MM.1S (cell line): ENCODE measurements at regions not wholly inside any gene's neighbourhood (a gene's known extent, or its start where the extent isn't known, plus 50 kb on each side); places are given as distances from the start of the nearest gene placed in this dataset.

Source experiments
- DNase-seq: peaks from one replicate; pipeline ENCODE4 v3.0.0-alpha.2; 2015
- H2AFZ ChIP-seq: fragments of 300-600 bp; sonication (generic); 2 replicates; pipeline ENCODE4 v1.6.0; 2016; ENCODE audit warnings: antibody characterized with exemption, low read length
- H3F3A ChIP-seq: fragments of 300-600 bp; sonication (generic); 2 replicates; pipeline ENCODE4 v1.6.1; 2016; ENCODE audit warnings: mild to moderate bottlenecking, antibody characterized with exemption, low read length, moderate library complexity, mixed read lengths; ENCODE audit not compliant: insufficient read depth
- H3K27ac ChIP-seq: fragments of 300-600 bp; sonication (generic); 2 replicates; pipeline ENCODE4 v1.5.1; 2016; ENCODE audit warnings: mild to moderate bottlenecking, low read length
- H3K27me3 ChIP-seq: fragments of 300-600 bp; sonication (generic); replicated peaks from 2 replicates; pipeline ENCODE4 v1.6.0; 2016; ENCODE audit warnings: low read length; ENCODE audit not compliant: insufficient read depth
- H3K36me3 ChIP-seq: fragments of 300-600 bp; sonication (generic); replicated peaks from 2 replicates; pipeline ENCODE4 v1.6.1; 2016; ENCODE audit warnings: mild to moderate bottlenecking, low read length, mixed read lengths; ENCODE audit not compliant: insufficient read depth
- H3K4me1 ChIP-seq: fragments of 300-600 bp; sonication (generic); 2 replicates; pipeline ENCODE4 v1.6.1; 2016; ENCODE audit warnings: low read length, mixed read lengths
- H3K4me2 ChIP-seq: fragments of 300-600 bp; sonication (generic); 2 replicates; pipeline ENCODE4 v1.6.0; 2016; ENCODE audit warnings: low read depth, low read length
- H3K4me3 ChIP-seq: fragments of 300-600 bp; sonication (generic); 2 replicates; pipeline ENCODE4 v1.5.1; 2016; ENCODE audit warnings: low read length, mixed read lengths
- H3K79me2 ChIP-seq: fragments of 300-600 bp; sonication (generic); 2 replicates; pipeline ENCODE4 v1.6.1; 2016; ENCODE audit warnings: mixed run types, low read length, mixed read lengths
- H3K9ac ChIP-seq: fragments of 300-600 bp; sonication (generic); 2 replicates; pipeline ENCODE4 v1.6.1; 2016; ENCODE audit warnings: low read length, mixed read lengths
- H3K9me2 ChIP-seq: fragments of 300-600 bp; sonication (generic); replicated peaks from 2 replicates; pipeline ENCODE4 v1.6.1; 2016; ENCODE audit warnings: mild to moderate bottlenecking, low read length, mixed read lengths; ENCODE audit not compliant: insufficient read depth
- H3K9me3 ChIP-seq: fragments of 300-600 bp; sonication (generic); replicated peaks from 2 replicates; pipeline ENCODE4 v1.6.1; 2016; ENCODE audit warnings: mild to moderate bottlenecking, low read length, mixed read lengths; ENCODE audit not compliant: insufficient read depth
- H4K20me1 ChIP-seq: fragments of 300-600 bp; sonication (generic); 2 replicates; pipeline ENCODE4 v1.6.1; 2016; ENCODE audit warnings: mild to moderate bottlenecking, low read length, moderate library complexity, mixed read lengths; ENCODE audit not compliant: insufficient read depth
- EZH2 ChIP-seq: fragments of 300-600 bp; sonication (generic); optimal IDR thresholded peaks from 2 replicates; pipeline ENCODE3; 2017; ENCODE audit warnings: low read depth, mild to moderate bottlenecking, antibody characterized with exemption, low read length, mixed read lengths
- EZH2phosphoT487 ChIP-seq: fragments of 300-600 bp; sonication (generic); IDR thresholded peaks from 2 replicates; pipeline ENCODE4 v1.6.1; 2018; ENCODE audit warnings: antibody characterized with exemption, low read length
- TF ChIP-seq, protein P1 (sequence below): fragments of 300-600 bp; sonication (generic); IDR thresholded peaks from 2 replicates; pipeline ENCODE4 v1.5.1; 2016; ENCODE audit warnings: antibody characterized with exemption, low read length, mixed read lengths

DNA sequence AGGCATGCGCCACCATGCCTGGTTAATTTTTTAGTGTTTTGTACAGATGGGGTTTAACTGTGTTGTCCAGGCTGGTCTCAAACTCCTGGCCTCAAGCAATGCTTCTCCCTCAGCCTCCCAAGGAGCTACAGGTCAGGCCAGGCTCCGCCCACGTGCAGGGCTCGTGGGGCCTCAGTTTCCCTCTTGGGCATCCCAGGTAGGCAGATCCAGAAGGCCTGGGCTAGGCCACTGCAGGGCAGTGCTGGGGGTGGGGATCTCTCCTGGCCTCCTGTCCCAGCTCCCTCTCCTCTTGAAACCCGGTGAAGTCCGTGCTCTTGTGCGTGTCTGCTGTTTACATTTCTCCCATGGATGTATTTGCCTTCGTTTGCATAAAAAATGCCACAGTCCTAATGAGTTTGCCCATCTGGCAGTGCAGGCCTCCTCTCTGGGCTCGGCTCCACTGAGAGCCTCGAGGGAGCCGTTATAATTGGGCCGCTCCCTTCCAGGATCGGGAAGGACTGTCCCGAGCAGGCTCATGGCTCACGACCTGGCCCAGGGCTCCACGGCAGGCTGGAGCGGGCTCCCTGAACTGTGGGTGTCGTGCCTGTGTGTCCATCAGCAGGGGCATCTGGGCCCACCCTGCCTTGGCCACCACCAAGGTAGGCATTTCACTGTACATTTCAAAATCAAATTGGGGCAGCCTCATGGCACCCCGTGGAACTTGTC, 52.6 kb upstream of the RUFY1 start:
- no peak for DNase-seq
- H3K79me2 ChIP-seq: no peaks in the 10 kb centered on the region
- no peak overlapping the region for H3K9ac ChIP-seq
- H3K27ac ChIP-seq: no peak overlapping the region
- no peaks in the 10 kb centered on the region for H3K36me3 ChIP-seq
- no peaks in the 10 kb centered on the region for H3K9me2 ChIP-seq
- TF ChIP-seq, protein P1, sequence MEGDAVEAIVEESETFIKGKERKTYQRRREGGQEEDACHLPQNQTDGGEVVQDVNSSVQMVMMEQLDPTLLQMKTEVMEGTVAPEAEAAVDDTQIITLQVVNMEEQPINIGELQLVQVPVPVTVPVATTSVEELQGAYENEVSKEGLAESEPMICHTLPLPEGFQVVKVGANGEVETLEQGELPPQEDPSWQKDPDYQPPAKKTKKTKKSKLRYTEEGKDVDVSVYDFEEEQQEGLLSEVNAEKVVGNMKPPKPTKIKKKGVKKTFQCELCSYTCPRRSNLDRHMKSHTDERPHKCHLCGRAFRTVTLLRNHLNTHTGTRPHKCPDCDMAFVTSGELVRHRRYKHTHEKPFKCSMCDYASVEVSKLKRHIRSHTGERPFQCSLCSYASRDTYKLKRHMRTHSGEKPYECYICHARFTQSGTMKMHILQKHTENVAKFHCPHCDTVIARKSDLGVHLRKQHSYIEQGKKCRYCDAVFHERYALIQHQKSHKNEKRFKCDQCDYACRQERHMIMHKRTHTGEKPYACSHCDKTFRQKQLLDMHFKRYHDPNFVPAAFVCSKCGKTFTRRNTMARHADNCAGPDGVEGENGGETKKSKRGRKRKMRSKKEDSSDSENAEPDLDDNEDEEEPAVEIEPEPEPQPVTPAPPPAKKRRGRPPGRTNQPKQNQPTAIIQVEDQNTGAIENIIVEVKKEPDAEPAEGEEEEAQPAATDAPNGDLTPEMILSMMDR: no peak
- TF ChIP-seq EZH2phosphoT487: no peak
- no peak for TF ChIP-seq EZH2
- H4K20me1 ChIP-seq: no peaks in the 10 kb centered on the region
- H3K9me3 ChIP-seq: no peaks in the 10 kb centered on the region
- no peak overlapping the region for H3K4me3 ChIP-seq
- no peak overlapping the region for H3K4me2 ChIP-seq
- peaks cover 25% of the 10 kb centered on the region for H3K27me3 ChIP-seq
- no peaks in the 10 kb centered on the region for H3F3A ChIP-seq
- no peaks in the 10 kb centered on the region for H3K4me1 ChIP-seq
- H2AFZ ChIP-seq: no peak overlapping the region

DNA sequence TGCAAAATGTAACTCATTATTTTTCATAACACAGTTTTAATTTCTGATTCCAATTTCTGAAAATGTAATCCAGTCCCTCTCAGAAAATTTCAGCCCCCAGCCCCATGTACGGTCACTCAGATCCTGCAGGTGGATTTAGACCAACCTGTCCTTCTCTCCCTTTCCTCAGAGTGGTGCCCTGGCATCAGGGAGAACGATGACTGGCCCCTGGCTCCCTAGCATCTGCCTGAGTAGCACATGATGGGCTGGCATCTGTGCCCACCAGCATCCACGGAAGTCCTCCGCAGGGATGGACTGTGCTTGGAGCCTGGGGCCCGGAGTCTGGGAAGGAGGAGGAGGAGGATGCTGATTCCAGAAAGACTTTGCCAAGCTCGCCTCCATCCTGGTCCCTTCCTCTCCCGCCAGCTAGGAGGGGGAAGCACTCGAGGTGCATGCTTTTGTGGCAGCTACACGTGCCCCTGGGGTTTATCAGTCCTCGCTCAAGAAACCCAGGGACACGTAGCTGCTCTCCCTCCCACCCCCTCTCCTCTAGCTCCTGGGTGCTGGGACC, 54.4 kb upstream of the RUFY1 start:
- no peaks in the 10 kb centered on the region for H3K4me1 ChIP-seq
- H3K9me2 ChIP-seq: no peaks in the 10 kb centered on the region
- H3F3A ChIP-seq: no peaks in the 10 kb centered on the region
- no peaks in the 10 kb centered on the region for H3K79me2 ChIP-seq
- H3K27ac ChIP-seq: no peak overlapping the region
- TF ChIP-seq, protein P1: 0 out of 2 replicates have a peak, but pooled peaks have one; percentile 7
- TF ChIP-seq EZH2phosphoT487 (no peak), EZH2 (no peak)
- no peak for DNase-seq
- no peaks in the 10 kb centered on the region for H3K36me3 ChIP-seq
- H3K27me3 ChIP-seq: peaks cover 27% of the 10 kb centered on the region
- H2AFZ ChIP-seq: no peak overlapping the region
- H4K20me1 ChIP-seq: no peaks in the 10 kb centered on the region
- H3K4me3 ChIP-seq: no peak overlapping the region
- H3K4me2 ChIP-seq: no peak overlapping the region
- no peak overlapping the region for H3K9ac ChIP-seq
- H3K9me3 ChIP-seq: no peaks in the 10 kb centered on the region

DNA sequence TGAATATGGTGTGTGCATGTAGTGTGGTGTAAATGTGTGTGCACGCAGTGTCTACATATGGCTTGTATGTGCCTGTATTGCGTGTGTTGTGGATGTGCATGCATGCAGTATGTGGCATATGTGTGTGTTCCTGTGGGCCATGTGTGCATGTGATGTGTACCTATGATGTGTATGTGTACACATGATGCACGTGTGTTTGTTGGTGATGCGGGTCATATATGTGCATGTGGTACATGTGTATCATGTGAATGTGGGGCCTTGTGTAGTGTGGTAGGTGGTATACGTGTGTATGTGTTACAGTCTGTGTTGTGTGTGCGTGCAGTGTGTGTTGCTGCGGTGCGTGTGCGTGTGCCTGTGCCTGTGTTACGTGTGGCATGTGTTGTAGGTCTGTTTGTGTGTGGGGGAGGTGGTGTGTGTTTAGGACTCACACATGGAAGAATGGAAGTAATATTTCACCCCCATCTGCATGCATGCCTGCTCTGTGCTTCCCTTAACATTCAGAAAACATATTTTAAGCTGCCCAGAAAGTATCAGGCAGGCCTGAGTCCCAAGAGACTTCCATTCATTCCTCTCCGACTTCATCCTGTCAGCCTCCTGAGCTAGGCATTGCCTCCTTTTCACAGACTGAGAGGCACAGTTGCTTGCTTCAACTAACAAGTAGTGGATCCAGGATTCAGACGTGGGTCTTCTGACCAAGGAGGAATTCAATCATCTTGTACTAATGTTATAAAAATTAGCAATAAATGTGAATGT, 55.4 kb upstream of the RUFY1 start:
- H3K79me2 ChIP-seq: no peaks in the 10 kb centered on the region
- no peak overlapping the region for H3K27ac ChIP-seq
- no peaks in the 10 kb centered on the region for H3K36me3 ChIP-seq
- H3F3A ChIP-seq: no peaks in the 10 kb centered on the region
- H3K9me2 ChIP-seq: no peaks in the 10 kb centered on the region
- no peak overlapping the region for H2AFZ ChIP-seq
- no peak for DNase-seq
- no peaks in the 10 kb centered on the region for H4K20me1 ChIP-seq
- H3K27me3 ChIP-seq: peaks cover 35% of the 10 kb centered on the region
- no peak overlapping the region for H3K9ac ChIP-seq
- no peaks in the 10 kb centered on the region for H3K4me1 ChIP-seq
- no peak overlapping the region for H3K4me2 ChIP-seq
- H3K9me3 ChIP-seq: no peaks in the 10 kb centered on the region
- TF ChIP-seq EZH2 (no peak), EZH2phosphoT487 (no peak)
- TF ChIP-seq, protein P1: no peak
- no peak overlapping the region for H3K4me3 ChIP-seq
